Globus pallidus (tissue), 1 donor: ENCODE measurements at regions not wholly inside any gene's neighbourhood (a gene's known extent, or its start where the extent isn't known, plus 50 kb on each side); places are given as distances from the start of the nearest gene placed in this dataset.
"Not testable (repeated sequence)": the region's sequence is repeated elsewhere in the genome, so short reads cannot be mapped to it uniquely, and the experiment has no call there.

Source experiments
- DNase-seq: peaks from one replicate; pipeline ENCODE4 v3.0.0-alpha.2; 2015; ENCODE audit warnings: low spot score

GRCh38 chr9:25731895-25732794 is 53.9 kb upstream of the TUSC1 start:
- DNase-seq: not testable (repeated sequence)
